ENCODE measurements at regions not wholly inside any gene's neighbourhood (a gene's known extent, or its start where the extent isn't known, plus 50 kb on each side); places are given as distances from the start of the nearest gene placed in this dataset.

- TF ChIP-seq POLR2AphosphoS5 (IDR thresholded peaks at IDR 0.05; ENCODE audit: low read depth, low read length) (no peak), REST (IDR thresholded peaks at IDR 0.05; ENCODE audit: insufficient read depth in 1 of 2, low read depth in 2 of 2, low read length in 2 of 2) (no peak), SIN3A (IDR thresholded peaks at IDR 0.05; ENCODE audit: borderline replicate concordance, insufficient read depth, low read length) (no peak)
Observed at GRCh38 chr1:209080170-209080781, 503.2 kb upstream of the CAMK1G start.

Measured in PFSK-1 (cell line).